ENCODE measurements at regions not wholly inside any gene's neighbourhood (a gene's known extent, or its start where the extent isn't known, plus 50 kb on each side); places are given as distances from the start of the nearest gene placed in this dataset.
"Not testable (repeated sequence)": the region's sequence is repeated elsewhere in the genome, so short reads cannot be mapped to it uniquely, and the experiment has no call there.

DNA sequence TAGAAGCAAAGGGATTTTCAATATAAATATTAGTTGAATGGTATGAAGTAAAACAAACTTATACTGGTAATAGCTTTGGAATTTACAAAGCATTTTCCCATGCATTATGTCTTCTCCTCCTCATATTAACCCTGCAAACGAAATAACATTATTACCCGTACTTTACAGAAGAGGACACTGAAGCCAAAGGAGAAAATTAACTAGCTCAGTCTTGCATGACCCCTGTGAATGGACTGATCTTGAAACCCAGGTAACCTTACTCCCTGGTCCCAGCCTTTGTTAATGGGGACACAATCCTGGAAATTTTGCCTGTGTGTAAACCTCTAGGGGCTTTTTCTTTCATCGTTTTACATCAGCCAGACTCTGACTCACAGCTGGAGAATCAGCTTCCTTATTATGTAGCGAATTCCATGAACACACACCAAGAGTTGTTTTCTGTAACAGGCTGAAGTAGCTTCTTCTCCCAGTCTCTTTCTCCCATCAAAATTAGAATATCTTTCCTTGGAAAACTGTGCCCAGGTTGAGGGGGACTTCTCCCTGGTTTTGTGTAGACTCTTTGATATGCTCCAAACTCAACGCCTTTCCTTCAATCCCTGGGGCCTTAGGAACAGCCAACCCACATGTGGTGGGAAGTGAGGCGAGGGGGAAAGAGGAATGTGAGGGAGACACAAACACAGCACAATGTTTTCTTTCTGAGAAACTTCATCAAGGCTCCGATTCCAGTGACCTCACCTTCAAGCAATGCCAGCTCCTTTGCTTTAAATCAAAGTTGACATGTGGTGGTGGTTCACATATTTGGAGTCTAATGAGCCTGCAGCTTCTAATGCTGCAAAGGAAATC lies 480.9 kb upstream of the PAPPA start:
- Histone ChIP-seq H3K27ac (ENCODE audit: low read depth, low read length) (peak overlapping the region; percentile 57), H3K36me3 (ENCODE audit: control insufficient read depth, insufficient read depth, low read length) (no peaks in the 10 kb centered on the region), H3K27me3 (ENCODE audit: control insufficient read depth, insufficient read depth, low read length) (no peaks in the 10 kb centered on the region), H3K4me3 (ENCODE audit: low read length) (no peak overlapping the region), H3K4me1 (ENCODE audit: control insufficient read depth, insufficient read depth, low read length) (peaks cover 6% of the 10 kb centered on the region), H3K9ac (ENCODE audit: low read length) (no peak overlapping the region)

DNA sequence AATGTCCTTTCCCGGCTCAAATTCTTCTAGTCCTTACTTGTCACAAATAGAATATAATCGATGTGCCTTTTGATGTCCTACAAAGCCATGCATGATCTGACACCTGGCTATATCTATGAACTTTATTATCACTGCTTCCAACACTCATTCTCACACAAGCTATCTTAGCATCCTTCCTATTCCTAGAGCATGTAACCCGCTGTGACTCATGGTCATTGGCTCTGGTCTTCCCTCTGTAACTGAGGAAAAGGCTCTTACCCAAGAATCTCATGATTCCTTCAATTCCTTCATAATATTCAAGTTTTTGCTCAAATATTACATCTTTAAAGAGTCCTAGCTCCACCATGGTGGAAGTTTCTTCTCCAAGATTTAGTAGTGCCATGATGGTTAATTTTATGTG lies 480.0 kb upstream of the PAPPA start:
- H3K4me1 ChIP-seq (ENCODE audit: control insufficient read depth, insufficient read depth, low read length), result peaks cover 5% of the 10 kb centered on the region
- no peak overlapping the region for H3K9ac ChIP-seq (ENCODE audit: low read length)
- H3K27me3 ChIP-seq (ENCODE audit: control insufficient read depth, insufficient read depth, low read length), result no peaks in the 10 kb centered on the region
- H3K36me3 ChIP-seq (ENCODE audit: control insufficient read depth, insufficient read depth, low read length), result no peaks in the 10 kb centered on the region
- no peak overlapping the region for H3K27ac ChIP-seq (ENCODE audit: low read depth, low read length)
- no peak overlapping the region for H3K4me3 ChIP-seq (ENCODE audit: low read length)

DNA sequence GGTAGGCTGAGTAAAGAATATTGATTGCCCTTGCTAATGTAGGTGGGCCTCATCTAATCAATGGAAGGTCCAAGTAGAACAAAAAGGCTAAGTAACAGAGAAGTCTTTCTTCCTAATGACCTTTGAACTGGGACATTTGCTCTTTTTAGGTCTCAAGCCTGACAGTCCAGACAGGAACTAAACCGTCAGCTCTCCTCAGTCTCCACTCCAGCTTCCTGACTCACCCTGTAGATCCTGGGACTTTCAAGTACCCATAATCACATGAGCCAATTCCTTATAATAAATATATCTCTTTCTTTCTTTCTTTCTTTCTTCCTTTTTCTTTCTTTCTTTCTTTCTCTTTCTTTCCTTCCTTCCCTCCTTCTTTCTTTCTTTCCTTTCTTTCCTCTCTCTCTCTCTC lies 479.5 kb upstream of the PAPPA start:
- Histone ChIP-seq H3K36me3 (ENCODE audit: control insufficient read depth, insufficient read depth, low read length) (no peaks in the 10 kb centered on the region), H3K27ac (ENCODE audit: low read depth, low read length) (no peak overlapping the region), H3K4me1 (ENCODE audit: control insufficient read depth, insufficient read depth, low read length) (peaks cover 3% of the 10 kb centered on the region)

DNA sequence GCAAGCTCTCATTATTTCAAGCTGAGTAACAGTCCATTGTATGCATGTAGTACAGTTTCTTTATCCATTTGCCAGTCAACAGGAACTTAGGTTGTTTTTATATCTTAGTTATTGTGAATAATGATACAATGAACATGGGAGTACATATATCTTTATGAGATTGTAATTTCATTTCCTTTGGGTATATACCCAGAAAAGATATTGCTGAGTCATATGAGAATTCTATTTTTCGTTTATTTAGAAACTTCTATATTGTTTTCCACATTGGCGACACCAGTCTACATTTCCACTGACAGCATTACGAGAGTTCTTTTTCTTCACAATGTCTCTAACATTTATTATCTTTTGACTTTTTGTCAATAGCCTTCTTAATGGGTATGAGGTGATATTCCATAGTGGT lies 477.8 kb upstream of the PAPPA start:
- H3K9ac ChIP-seq (ENCODE audit: low read length), result no peak overlapping the region
- peaks cover 3% of the 10 kb centered on the region for H3K4me1 ChIP-seq (ENCODE audit: control insufficient read depth, insufficient read depth, low read length)
- H3K36me3 ChIP-seq (ENCODE audit: control insufficient read depth, insufficient read depth, low read length), result no peaks in the 10 kb centered on the region
- H3K4me3 ChIP-seq (ENCODE audit: low read length), result no peak overlapping the region
- no peaks in the 10 kb centered on the region for H3K27me3 ChIP-seq (ENCODE audit: control insufficient read depth, insufficient read depth, low read length)
- H3K27ac ChIP-seq (ENCODE audit: low read depth, low read length), result no peak overlapping the region

More for the DNA sequence above, 479.5 kb upstream of the PAPPA start:
- no peak overlapping the region for H3K4me3 ChIP-seq (ENCODE audit: low read length)
- H3K9ac ChIP-seq (ENCODE audit: low read length), result no peak overlapping the region
- H3K27me3 ChIP-seq (ENCODE audit: control insufficient read depth, insufficient read depth, low read length), result no peaks in the 10 kb centered on the region

DNA sequence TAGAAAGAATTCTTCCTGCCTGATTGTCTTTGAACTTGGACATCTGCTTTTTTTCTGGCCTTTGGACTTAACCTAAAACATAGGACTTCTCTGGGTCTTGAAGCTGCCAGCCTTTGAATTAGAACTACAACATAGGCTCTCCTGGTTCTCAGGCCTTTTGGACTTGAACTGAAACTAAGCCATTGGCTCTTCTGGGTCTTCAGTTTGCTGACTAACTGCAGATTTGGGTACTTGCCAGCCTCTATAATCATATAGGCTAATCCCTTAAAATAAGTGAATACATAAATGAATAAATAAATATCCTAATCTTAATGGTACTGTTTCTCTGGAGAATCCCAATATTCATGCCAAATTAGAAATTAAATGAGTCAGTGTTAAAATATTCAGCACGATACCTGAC lies 473.4 kb upstream of the PAPPA start:
- no peak overlapping the region for H3K9ac ChIP-seq (ENCODE audit: low read length)
- H3K27me3 ChIP-seq (ENCODE audit: control insufficient read depth, insufficient read depth, low read length), result no peaks in the 10 kb centered on the region
- no peak overlapping the region for H3K4me3 ChIP-seq (ENCODE audit: low read length)
- H3K36me3 ChIP-seq (ENCODE audit: control insufficient read depth, insufficient read depth, low read length), result no peaks in the 10 kb centered on the region
- no peak overlapping the region for H3K27ac ChIP-seq (ENCODE audit: low read depth, low read length)
- H3K4me1 ChIP-seq (ENCODE audit: control insufficient read depth, insufficient read depth, low read length), result no peaks in the 10 kb centered on the region

DNA sequence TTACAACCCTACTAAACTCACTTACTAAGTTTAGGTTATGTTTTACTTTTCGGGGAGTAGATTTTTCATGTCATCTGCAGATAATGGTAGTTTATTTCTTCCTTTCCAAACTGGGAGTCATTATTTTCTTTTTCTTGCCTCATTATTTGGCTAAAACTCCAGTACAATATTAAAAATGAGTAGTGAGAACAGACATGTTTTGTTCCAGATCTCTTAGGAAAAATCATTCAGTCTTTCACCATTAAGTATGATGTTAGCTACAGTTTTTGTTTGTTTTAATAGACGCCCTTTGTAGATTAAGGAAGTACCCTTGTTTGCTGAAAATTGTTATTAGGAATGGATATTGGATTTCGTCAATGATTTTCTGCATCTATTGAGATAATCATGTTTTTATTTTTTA lies 472.0 kb upstream of the PAPPA start:
- Histone ChIP-seq H3K27me3 (ENCODE audit: control insufficient read depth, insufficient read depth, low read length) (no peaks in the 10 kb centered on the region), H3K4me3 (ENCODE audit: low read length) (no peak overlapping the region), H3K9ac (ENCODE audit: low read length) (no peak overlapping the region), H3K4me1 (ENCODE audit: control insufficient read depth, insufficient read depth, low read length) (no peaks in the 10 kb centered on the region), H3K36me3 (ENCODE audit: control insufficient read depth, insufficient read depth, low read length) (no peaks in the 10 kb centered on the region), H3K27ac (ENCODE audit: low read depth, low read length) (no peak overlapping the region)

DNA sequence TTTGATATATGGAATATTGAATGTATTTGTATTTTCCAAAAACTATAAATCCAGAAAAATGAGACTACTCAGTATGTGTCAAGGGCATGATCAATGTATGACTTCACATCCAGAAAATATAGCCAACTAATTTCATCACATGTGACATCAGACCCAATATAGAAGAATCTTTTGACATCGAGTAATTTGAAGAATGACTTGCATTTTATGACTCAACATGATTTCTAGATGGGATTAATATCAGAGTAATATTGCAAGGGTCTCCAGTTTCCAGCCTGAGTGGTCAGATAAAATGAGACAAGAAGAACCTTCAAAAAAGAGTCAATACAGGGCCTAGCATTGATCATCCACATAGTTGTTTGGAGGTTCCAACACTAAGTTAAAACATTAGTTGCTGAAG lies 467.5 kb upstream of the PAPPA start:
- Histone ChIP-seq H3K4me1 (ENCODE audit: control insufficient read depth, insufficient read depth, low read length) (no peaks in the 10 kb centered on the region), H3K4me3 (ENCODE audit: low read length) (no peak overlapping the region), H3K9ac (ENCODE audit: low read length) (no peak overlapping the region)

DNA sequence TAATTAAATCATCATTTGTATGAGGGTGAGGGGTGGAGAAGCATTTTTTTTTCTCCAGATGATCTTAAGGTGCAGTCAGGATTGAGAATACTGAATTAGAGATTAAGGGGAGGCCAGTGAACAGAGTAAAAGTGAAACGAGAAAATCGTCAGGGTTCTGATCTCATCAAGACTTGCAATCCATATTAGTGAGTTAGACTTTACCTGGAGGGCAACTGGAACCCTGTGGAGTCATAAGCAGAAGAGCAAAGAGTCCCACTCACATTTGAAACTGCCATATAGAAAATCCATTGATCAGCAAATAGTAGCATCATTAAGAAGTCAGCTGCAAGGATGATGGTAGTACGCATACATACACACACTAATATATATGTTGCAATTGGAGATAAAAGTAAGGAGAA lies 466.2 kb upstream of the PAPPA start:
- Histone ChIP-seq H3K27me3 (ENCODE audit: control insufficient read depth, insufficient read depth, low read length) (no peaks in the 10 kb centered on the region), H3K36me3 (ENCODE audit: control insufficient read depth, insufficient read depth, low read length) (no peaks in the 10 kb centered on the region), H3K4me1 (ENCODE audit: control insufficient read depth, insufficient read depth, low read length) (no peaks in the 10 kb centered on the region), H3K9ac (ENCODE audit: low read length) (no peak overlapping the region), H3K27ac (ENCODE audit: low read depth, low read length) (no peak overlapping the region), H3K4me3 (ENCODE audit: low read length) (no peak overlapping the region)

More for the DNA sequence above, 467.5 kb upstream of the PAPPA start:
- H3K27ac ChIP-seq (ENCODE audit: low read depth, low read length), result no peak overlapping the region
- no peaks in the 10 kb centered on the region for H3K27me3 ChIP-seq (ENCODE audit: control insufficient read depth, insufficient read depth, low read length)
- no peaks in the 10 kb centered on the region for H3K36me3 ChIP-seq (ENCODE audit: control insufficient read depth, insufficient read depth, low read length)

DNA sequence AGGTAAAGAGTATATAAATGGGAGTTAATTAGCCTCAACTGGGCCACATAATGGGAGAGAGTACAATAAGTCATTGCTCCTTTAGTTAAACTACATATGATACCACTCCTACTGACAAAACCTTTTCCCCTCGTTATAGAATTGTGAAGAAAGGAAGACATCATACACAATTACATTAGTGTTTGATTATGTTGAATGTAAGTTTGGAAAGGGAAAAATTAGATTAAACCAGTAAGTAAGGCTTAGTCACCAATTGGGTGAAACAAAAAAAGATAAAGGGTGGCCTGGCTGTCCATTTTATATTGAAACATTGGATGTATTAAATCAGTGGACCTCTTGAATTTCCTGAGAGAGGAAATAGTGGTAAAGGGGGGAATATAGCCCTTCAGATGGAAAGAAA lies 464.3 kb upstream of the PAPPA start:
- no peak overlapping the region for H3K9ac ChIP-seq (ENCODE audit: low read length)
- no peaks in the 10 kb centered on the region for H3K4me1 ChIP-seq (ENCODE audit: control insufficient read depth, insufficient read depth, low read length)
- H3K4me3 ChIP-seq (ENCODE audit: low read length), result no peak overlapping the region
- H3K27ac ChIP-seq (ENCODE audit: low read depth, low read length), result no peak overlapping the region
- H3K36me3 ChIP-seq (ENCODE audit: control insufficient read depth, insufficient read depth, low read length), result no peaks in the 10 kb centered on the region
- no peaks in the 10 kb centered on the region for H3K27me3 ChIP-seq (ENCODE audit: control insufficient read depth, insufficient read depth, low read length)

DNA sequence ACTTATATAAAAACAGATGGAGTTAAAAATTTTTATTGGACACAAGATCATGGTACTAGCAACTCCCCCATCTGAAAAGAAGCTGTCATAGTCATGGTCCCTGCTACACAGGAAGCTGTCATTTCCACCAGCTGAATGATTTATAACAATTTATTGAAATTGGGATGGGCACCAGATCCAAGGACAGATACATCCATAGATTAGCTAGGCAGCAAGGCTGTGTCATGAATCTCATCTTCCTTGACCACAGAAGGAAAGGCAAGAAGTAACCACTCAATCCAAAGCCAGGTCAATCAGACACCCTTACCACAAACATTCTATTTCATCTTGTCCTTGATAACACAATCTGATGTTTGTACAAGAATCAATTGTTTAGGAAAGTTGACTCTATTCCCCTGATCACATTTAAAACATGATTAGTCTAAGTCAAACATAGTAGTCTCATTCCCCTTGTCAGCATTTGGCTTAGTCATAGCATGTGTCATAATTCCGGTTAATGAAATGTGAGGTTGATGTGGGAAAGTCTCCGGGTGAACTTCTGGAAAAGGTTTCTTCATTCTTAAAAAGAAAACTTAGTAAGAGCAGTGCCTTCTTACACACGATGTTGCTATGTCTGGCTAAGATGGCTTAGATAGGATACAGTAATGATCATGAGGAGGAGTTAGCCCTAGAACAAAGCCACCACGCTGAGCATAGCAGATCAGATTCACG lies 462.6 kb upstream of the PAPPA start:
- Histone ChIP-seq H3K36me3 (ENCODE audit: control insufficient read depth, insufficient read depth, low read length) (no peaks in the 10 kb centered on the region), H3K4me3 (ENCODE audit: low read length) (no peak overlapping the region), H3K27ac (ENCODE audit: low read depth, low read length) (no peak overlapping the region), H3K27me3 (ENCODE audit: control insufficient read depth, insufficient read depth, low read length) (no peaks in the 10 kb centered on the region), H3K9ac (ENCODE audit: low read length) (no peak overlapping the region), H3K4me1 (ENCODE audit: control insufficient read depth, insufficient read depth, low read length) (no peaks in the 10 kb centered on the region)

DNA sequence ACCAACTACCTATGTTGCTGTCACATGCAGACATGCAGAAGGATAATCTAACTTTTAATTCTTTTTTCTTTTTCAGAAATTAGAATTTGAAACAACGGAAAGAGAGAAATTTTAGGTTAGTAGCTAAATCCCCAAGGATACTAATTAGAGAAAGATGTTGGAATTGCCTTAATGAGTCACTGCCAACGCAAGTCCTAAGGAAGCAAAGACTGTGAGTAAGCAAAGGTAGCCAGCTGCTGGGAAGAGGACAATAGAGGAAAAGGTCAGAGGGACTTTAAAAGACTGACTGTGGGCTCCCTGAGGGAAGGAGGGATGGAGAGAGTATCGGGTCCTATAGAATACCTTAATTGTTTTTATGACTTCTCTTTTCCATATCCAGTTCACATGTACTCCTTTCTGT lies 461.9 kb upstream of the PAPPA start:
- no peaks in the 10 kb centered on the region for H3K4me1 ChIP-seq (ENCODE audit: control insufficient read depth, insufficient read depth, low read length)
- H3K27ac ChIP-seq (ENCODE audit: low read depth, low read length), result no peak overlapping the region
- H3K9ac ChIP-seq (ENCODE audit: low read length), result no peak overlapping the region
- H3K36me3 ChIP-seq (ENCODE audit: control insufficient read depth, insufficient read depth, low read length), result no peaks in the 10 kb centered on the region
- H3K4me3 ChIP-seq (ENCODE audit: low read length), result no peak overlapping the region
- H3K27me3 ChIP-seq (ENCODE audit: control insufficient read depth, insufficient read depth, low read length), result no peaks in the 10 kb centered on the region

DNA sequence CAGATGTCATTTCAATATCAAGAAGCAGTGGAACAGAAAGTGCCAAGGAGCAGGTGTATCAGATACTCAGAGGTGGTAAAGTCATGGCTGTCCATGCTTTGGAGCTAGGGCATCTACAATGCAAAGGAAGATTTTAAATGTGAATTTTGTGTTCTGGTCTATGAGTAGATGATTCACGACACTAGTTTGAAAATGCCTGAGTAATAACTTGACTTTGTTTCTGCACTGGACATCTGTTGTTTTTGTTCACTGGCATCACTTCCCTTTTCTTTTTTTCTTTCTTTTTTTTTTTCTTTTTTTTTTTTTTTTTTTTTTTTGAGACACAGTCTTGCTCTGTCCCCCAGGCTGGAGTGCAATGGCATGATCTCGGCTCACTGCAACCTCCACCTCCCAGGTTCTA lies 460.7 kb upstream of the PAPPA start:
- not testable (repeated sequence) for H3K9ac ChIP-seq (ENCODE audit: low read length); H3K4me3 ChIP-seq (ENCODE audit: low read length)

DNA sequence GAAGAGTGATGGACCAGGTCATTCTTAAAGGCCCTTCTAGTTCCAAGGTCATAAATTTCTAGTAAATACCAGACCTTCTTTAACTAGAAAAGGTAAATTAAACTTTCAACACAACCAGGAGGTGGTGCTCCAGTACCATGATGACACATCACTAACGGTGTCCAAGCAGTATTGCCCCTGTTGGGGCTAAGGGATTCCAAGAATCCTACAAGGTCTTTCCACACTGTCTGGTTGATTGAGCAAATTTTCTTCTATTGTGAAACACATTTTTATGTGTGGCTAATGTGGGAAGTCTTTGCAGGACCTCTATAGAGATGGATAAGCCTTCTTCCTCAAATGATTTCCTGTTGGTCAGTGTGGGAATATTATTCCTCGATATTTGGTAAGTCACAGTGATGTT lies 459.6 kb upstream of the PAPPA start:
- Histone ChIP-seq H3K36me3 (ENCODE audit: control insufficient read depth, insufficient read depth, low read length) (no peaks in the 10 kb centered on the region), H3K4me3 (ENCODE audit: low read length) (no peak overlapping the region), H3K4me1 (ENCODE audit: control insufficient read depth, insufficient read depth, low read length) (no peaks in the 10 kb centered on the region), H3K27ac (ENCODE audit: low read depth, low read length) (no peak overlapping the region), H3K27me3 (ENCODE audit: control insufficient read depth, insufficient read depth, low read length) (no peaks in the 10 kb centered on the region), H3K9ac (ENCODE audit: low read length) (no peak overlapping the region)

More for the DNA sequence above, 460.7 kb upstream of the PAPPA start:
- H3K36me3 ChIP-seq (ENCODE audit: control insufficient read depth, insufficient read depth, low read length); H3K4me1 ChIP-seq (ENCODE audit: control insufficient read depth, insufficient read depth, low read length); H3K27ac ChIP-seq (ENCODE audit: low read depth, low read length); H3K27me3 ChIP-seq (ENCODE audit: control insufficient read depth, insufficient read depth, low read length): not testable (repeated sequence)
